A549 (cell line): ENCODE measurements at regions not wholly inside any gene's neighbourhood (a gene's known extent, or its start where the extent isn't known, plus 50 kb on each side); places are given as distances from the start of the nearest gene placed in this dataset.
A peak's percentile ranks its signal among the peaks of the same experiment; 100 is the strongest.

Experiments used
- ATAC-seq, 2 experiments: fragments of 200-7000 bp in 1 of 2; fragments of >200 bp in 1 of 2; cut with Nextera tagmentation in 1 of 2; cut with Tn5 transposase in 1 of 2; 3 replicates each; pipeline versions ENCODE4 v1.8.0 to v1.9.1; 2018 to 2020; ENCODE audit warnings: mild to moderate bottlenecking in 1 of 2, moderate library complexity in 1 of 2
- CTCF ChIA-PET: fragments of 300-600 bp; sonication (Branson Sonifier 250); formaldehyde crosslinking; extraction: SDS; loops from one replicate; lab custom pipeline; 2021; ENCODE audit warnings: antibody characterized with exemption, inconsistent platforms; lab: Yijun Ruan, JAX
- POLR2A ChIA-PET: fragments of 350-600 bp; formaldehyde crosslinking; extraction: SDS; loops from one replicate; lab custom pipeline; 2021; ENCODE audit warnings: antibody characterized with exemption, inconsistent platforms; lab: Yijun Ruan, JAX
- DNase-seq, 2 experiments: peaks; one replicate each; pipeline versions ENCODE4 v3.0.0 to v3.0.0-alpha.2; 2011 to 2016; ENCODE audit warnings: low read depth in 1 of 2, low spot score in 1 of 2
- FAIRE-seq: peaks from 2 replicates; lab custom pipeline; 2011; peaks lifted over from hg19 to GRCh38; lab: Jason Lieb, UNC
- H3K27ac ChIP-seq, 2 experiments: fragments of >200 bp; sonication (Bioruptor Twin); formaldehyde crosslinking; 3 replicates each; pipeline ENCODE4 v1.5.1; 2016 to 2017
- H3K4me1 ChIP-seq: fragments of >200 bp; sonication (Bioruptor Twin); formaldehyde crosslinking; 3 replicates; pipeline ENCODE4 v1.6.1; 2016
- H3K4me2 ChIP-seq: fragments of >200 bp; sonication (Bioruptor Twin); formaldehyde crosslinking; 3 replicates; pipeline ENCODE4 v1.6.1; 2016
- H3K4me3 ChIP-seq: fragments of >200 bp; sonication (Bioruptor Twin); formaldehyde crosslinking; 3 replicates; pipeline ENCODE4 v1.5.1; 2016
- H3K9me3 ChIP-seq: fragments of >200 bp; sonication (Bioruptor Twin); formaldehyde crosslinking; 3 replicates; pipeline ENCODE4 v1.6.1; 2016
- CEBPB ChIP-seq, 2 experiments: fragments of >200 bp in 1 of 2; sonication (Bioruptor Twin) in 1 of 2; formaldehyde crosslinking in 1 of 2; IDR thresholded peaks; 2 replicates each; pipeline ENCODE4 v1.6.1; 2012 to 2016
- CTCF ChIP-seq: fragments of >200 bp; sonication (Bioruptor Twin); formaldehyde crosslinking; IDR thresholded peaks from 3 replicates; pipeline ENCODE4 v1.5.1; 2016
- E2F6 ChIP-seq: IDR thresholded peaks from 2 replicates; pipeline ENCODE4 v1.6.1; 2012; ENCODE audit warnings: low read depth, borderline replicate concordance
- EHF ChIP-seq: fragments of 250-450 bp; sonication (Bioruptor Pico); IDR thresholded peaks from 2 replicates; pipeline ENCODE4 v1.5.0; 2020; ENCODE audit warnings: mild to moderate bottlenecking
- EHMT2 ChIP-seq: fragments of 200-600 bp; sonication (generic); IDR thresholded peaks from 2 replicates; pipeline ENCODE4 v1.6.1; 2016; ENCODE audit warnings: antibody characterized with exemption, low read depth, mild to moderate bottlenecking, moderate library complexity
- ELK1 ChIP-seq: fragments of 150-350 bp; IDR thresholded peaks from 2 replicates; pipeline ENCODE4 v1.6.1; 2014; ENCODE audit warnings: low read depth, mild to moderate bottlenecking, low read length
- EP300 ChIP-seq, 2 experiments: fragments of >200 bp; sonication (Bioruptor Twin); formaldehyde crosslinking; IDR thresholded peaks; 2 replicates in 1 of 2; 3 replicates in 1 of 2; pipeline ENCODE4 v1.6.1; 2016 to 2017
- ESRRA ChIP-seq: fragments of 150-350 bp; IDR thresholded peaks from 2 replicates; pipeline ENCODE4 v1.6.1; 2014; ENCODE audit warnings: mild to moderate bottlenecking, low read length, borderline replicate concordance
- GATA3 ChIP-seq: IDR thresholded peaks from 2 replicates; pipeline ENCODE4 v1.6.1; 2012; ENCODE audit warnings: borderline replicate concordance
- JUNB ChIP-seq: fragments of >200 bp; sonication (Bioruptor Twin); formaldehyde crosslinking; IDR thresholded peaks from 2 replicates; pipeline ENCODE4 v1.6.1; 2016
- KDM1A ChIP-seq: fragments of 200-600 bp; sonication (generic); IDR thresholded peaks from 2 replicates; pipeline ENCODE4 v1.6.1; 2016; ENCODE audit warnings: low read depth, mild to moderate bottlenecking
- MAFK ChIP-seq: fragments of 450-650 bp; IDR thresholded peaks from 2 replicates; pipeline ENCODE4 v1.6.1; 2014; ENCODE audit not compliant: partially characterized antibody
- MAZ ChIP-seq: fragments of 150-350 bp; IDR thresholded peaks from 2 replicates; pipeline ENCODE4 v1.6.1; 2014; ENCODE audit warnings: antibody characterized with exemption, low read depth, low read length, borderline replicate concordance
- NFE2L2 ChIP-seq: fragments of 150-350 bp; conservative IDR thresholded peaks from 2 replicates; pipeline ENCODE4 v1.6.1; 2014; ENCODE audit warnings: low read length
- PHF8 ChIP-seq: fragments of 200-600 bp; sonication (generic); IDR thresholded peaks from 2 replicates; pipeline ENCODE4 v1.6.1; 2016; ENCODE audit warnings: low read depth, mild to moderate bottlenecking, antibody characterized with exemption, moderate library complexity, borderline replicate concordance
- POLR2AphosphoS2 ChIP-seq: conservative IDR thresholded peaks from 2 replicates; pipeline ENCODE4 v1.6.1; 2012; ENCODE audit warnings: low read length, improper control_type of control experiment, inconsistent platforms
- RARB ChIP-seq: fragments of 250-450 bp; sonication (Bioruptor Pico); IDR thresholded peaks from 2 replicates; pipeline ENCODE4 v1.8.0; 2021; ENCODE audit warnings: mild to moderate bottlenecking, moderate library complexity
- RFX5 ChIP-seq: fragments of 450-650 bp; IDR thresholded peaks from 2 replicates; pipeline ENCODE4 v1.7.1; 2014; ENCODE audit warnings: antibody characterized with exemption, mild to moderate bottlenecking, moderate library complexity
- TP53 ChIP-seq: fragments of 250-450 bp; sonication (Bioruptor Pico); IDR thresholded peaks from 2 replicates; pipeline ENCODE4 v1.5.0; 2021; ENCODE audit warnings: mild to moderate bottlenecking, moderate library complexity
- ZC3H11A ChIP-seq: fragments of 450-650 bp; IDR thresholded peaks from 2 replicates; pipeline ENCODE4 v1.6.1; 2014; ENCODE audit warnings: antibody characterized with exemption, mild to moderate bottlenecking
- ZFP36 ChIP-seq: fragments of 450-650 bp; IDR thresholded peaks from 2 replicates; pipeline ENCODE4 v1.6.1; 2014; ENCODE audit warnings: borderline replicate concordance; ENCODE audit not compliant: partially characterized antibody
- ZNF302 ChIP-seq: fragments of 250-450 bp; sonication (Bioruptor Pico); IDR thresholded peaks from 2 replicates; pipeline ENCODE4 v1.9.0; 2021; ENCODE audit warnings: inconsistent platforms, mild to moderate bottlenecking, moderate library complexity
- WGBS: methylation state at CpG from one replicate; pipeline ENCODE4 v1.1.6; 2017; ENCODE audit errors: missing lambda C conversion rate; 5-methylcytosine and 5-hydroxymethylcytosine counted together

- TF ChIP-seq CTCF (peak; percentile 43), KDM1A (no peak)
These were observed 387.4 kb downstream of the ACTL7B start (continued) for GRCh38 chr9:108468364-108468763.

GRCh38 chr9:108467653-108468324 is 388.0 kb downstream of the ACTL7B start:
- TF ChIP-seq NFE2L2 (no peak), MAFK (no peak), KDM1A (no peak), ESRRA (no peak), ZFP36 (no peak), POLR2AphosphoS2 (no peak), ELK1 (no peak), GATA3 (no peak), CEBPB (IDR thresholded peaks at IDR 0.05) (no peak), RARB (CRISPR knock-in tag) (no peak), EHF (CRISPR knock-in tag) (no peak), ZC3H11A (no peak), JUNB (no peak), ZNF302 (CRISPR knock-in tag) (no peak), PHF8 (no peak), TP53 (CRISPR knock-in tag) (no peak), RFX5 (no peak), MAZ (no peak)
- TF ChIP-seq, all 56 proteins: peak for 0
- Histone ChIP-seq H3K4me3 (no peak overlapping the region), H3K27ac (no peak overlapping the region), H3K9me3 (no peaks in the 10 kb centered on the region), H3K4me1 (peaks cover 16% of the 10 kb centered on the region), H3K4me2 (peak overlapping the region; percentile 50)
- DNase-seq (peak in 1 of 2 experiments; percentile 39), ATAC-seq (peak; percentile 66), FAIRE-seq (no peak)
- POLR2A ChIA-PET, result no interaction called here
- WGBS, result 69% methylated on average over 6 of the region's 6 CpGs
- CTCF ChIA-PET, result interaction anchor here (1.0 to 1.2 kb wide), 3 partner anchors 18 to 103 kb away, joined by 3 to 5 read pairs (median 3); no protein-coding TSS in a partner anchor

GRCh38 chr9:108467161-108467560 is 388.6 kb downstream of the ACTL7B start:
- no peak for FAIRE-seq

More at GRCh38 chr9:108467161-108467560, 388.6 kb downstream of the ACTL7B start:
- WGBS, result 80% methylated on average over 2 of the region's 2 CpGs
- no peak for ATAC-seq
- Histone ChIP-seq H3K27ac (no peak overlapping the region), H3K4me3 (no peak overlapping the region), H3K4me1 (peaks cover 10% of the 10 kb centered on the region), H3K9me3 (no peaks in the 10 kb centered on the region), H3K4me2 (peak overlapping the region; percentile 50; the same call in 2 of the 3 replicates)
- POLR2A ChIA-PET, result no interaction called here
- TF ChIP-seq EHMT2, result no peak
- TF ChIP-seq EP300 (IDR thresholded peaks at IDR 0.05), result no peak
- no peak for TF ChIP-seq ELK1
- no peak for TF ChIP-seq E2F6
- TF ChIP-seq, all 56 proteins: peak for 0
- CTCF ChIA-PET, result interaction anchor here (1.2 kb wide), 1 partner anchor 18 kb away, joined by 5 read pairs; no protein-coding TSS in a partner anchor
- DNase-seq, result no peak
